ENCODE measurements at regions not wholly inside any gene's neighbourhood (a gene's known extent, or its start where the extent isn't known, plus 50 kb on each side); places are given as distances from the start of the nearest gene placed in this dataset.

DNA sequence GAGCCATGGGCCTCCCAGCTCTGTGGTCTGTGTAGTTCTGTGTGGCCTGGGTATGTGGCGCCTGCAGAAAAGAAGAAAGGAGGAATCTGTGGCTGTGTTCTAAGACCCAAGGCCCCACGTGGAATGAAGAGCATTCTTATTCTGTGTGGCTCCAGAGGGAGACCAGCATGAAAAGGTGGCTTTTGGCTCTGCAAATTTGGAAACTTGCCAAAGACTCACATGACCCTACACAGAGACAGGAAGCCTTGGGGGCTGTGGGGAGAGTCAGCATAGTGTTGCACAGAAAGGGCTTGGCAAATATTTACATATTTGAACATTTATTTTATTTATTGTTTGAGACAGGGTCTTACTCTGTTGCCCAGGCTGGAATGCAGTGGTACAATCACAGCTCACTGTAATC is 193.3 kb downstream of the TMEM38B start:
- H4K8ac ChIP-seq (replicated peaks; ENCODE audit: insufficient read length, low read depth, low read length) = no peak overlapping the region
- H2AFZ ChIP-seq (ENCODE audit: low read length) = no peak overlapping the region
- peaks cover 3% of the 10 kb centered on the region; the same call in 1 of the 2 replicates for H3K4me1 ChIP-seq (ENCODE audit: insufficient read depth, low read length)
- no peak overlapping the region for H2BK120ac ChIP-seq (ENCODE audit: low read depth, low read length, poor library complexity, severe bottlenecking)
- no peaks in the 10 kb centered on the region for H4K20me1 ChIP-seq (ENCODE audit: control insufficient read depth, insufficient read depth, insufficient read length)
- H4K5ac ChIP-seq (ENCODE audit: insufficient read length, low read depth, low read length) = no peak overlapping the region
- H3K23ac ChIP-seq (ENCODE audit: insufficient read length, low read depth, low read length) = no peak overlapping the region
- no peak overlapping the region for H4K91ac ChIP-seq (ENCODE audit: insufficient read length, low read depth, low read length)
- no peak overlapping the region for H3K56ac ChIP-seq (ENCODE audit: insufficient read length, low read depth, low read length)
- no peak overlapping the region for H3K9ac ChIP-seq (ENCODE audit: extremely low read depth, insufficient read length, low read length)
- H2AK5ac ChIP-seq (ENCODE audit: insufficient read length, low read length) = no peak overlapping the region
- no peak overlapping the region for H2BK20ac ChIP-seq (ENCODE audit: low read depth, low read length, poor library complexity, severe bottlenecking)
- H3K4me2 ChIP-seq (ENCODE audit: insufficient read depth, insufficient read length, low read length) = no peak overlapping the region
- H3K4me1 Mint-ChIP-seq = peaks cover 16 to 17% of the 10 kb centered on the region in 2 experiments
- H3T11ph ChIP-seq (ENCODE audit: low read length) = no peak overlapping the region
- no peaks in the 10 kb centered on the region; a peak in 1 of 7 replicates for H3K36me3 Mint-ChIP-seq (ENCODE audit: insufficient read depth in 1 of 3, low read depth in 3 of 3)
- no peaks in the 10 kb centered on the region for H3K79me1 ChIP-seq (ENCODE audit: insufficient read depth, low read depth, low read length, poor library complexity, severe bottlenecking)
- no peak for TF ChIP-seq CTCF (conservative IDR thresholded peaks at IDR 0.05)
- no peaks in the 10 kb centered on the region for H3K9me3 Mint-ChIP-seq
- DNase-seq = no peak
- H3K23me2 ChIP-seq (ENCODE audit: insufficient read length, low read depth, low read length, poor library complexity, severe bottlenecking) = no peaks in the 10 kb centered on the region
- H3K4ac ChIP-seq (ENCODE audit: low read depth, low read length) = no peak overlapping the region
- H3K14ac ChIP-seq (ENCODE audit: insufficient read depth, low read length) = no peak overlapping the region
- no peak overlapping the region for H3K4me3 Mint-ChIP-seq
- no peak overlapping the region for H2BK5ac ChIP-seq (ENCODE audit: insufficient read length, low read length)
- no peak overlapping the region for H3K18ac ChIP-seq (ENCODE audit: insufficient read length, low read depth, low read length)
- no peaks in the 10 kb centered on the region for H3K9me3 ChIP-seq (ENCODE audit: control insufficient read depth, low read depth, low read length)
- H2BK15ac ChIP-seq (ENCODE audit: low read depth, low read length) = no peak overlapping the region
- H3K27ac Mint-ChIP-seq = peak overlapping the region in 1 of 3 experiments; percentile 42; a peak in 1 of 7 replicates
- WGBS (ENCODE audit: extremely low coverage, insufficient read length, low lambda C conversion rate) = no CpG with 5 or more reads among the region's 2 CpGs
- no peak overlapping the region for H3K27ac ChIP-seq (ENCODE audit: insufficient read length, low read depth, low read length)
- no peaks in the 10 kb centered on the region for H3K27me3 ChIP-seq (ENCODE audit: insufficient read depth, low read length)
- no peaks in the 10 kb centered on the region for H3K79me2 ChIP-seq (ENCODE audit: insufficient read depth, low read length)
- peaks cover 8% of the 10 kb centered on the region for H3K27me3 Mint-ChIP-seq (ENCODE audit: low read depth)
- no peak overlapping the region for H2BK12ac ChIP-seq (ENCODE audit: insufficient read length, low read depth, low read length)

All from H9 (cell line).